SU-DHL-6 (cell line): ENCODE measurements at regions not wholly inside any gene's neighbourhood (a gene's known extent, or its start where the extent isn't known, plus 50 kb on each side); places are given as distances from the start of the nearest gene placed in this dataset.

ENCODE experiments used
- CTCF ChIP-seq: fragments of 200-600 bp; sonication (generic); IDR thresholded peaks from one replicate; pipeline ENCODE4 v1.5.1; 2017; ENCODE audit warnings: antibody characterized with exemption, mild to moderate bottlenecking, low read length, moderate library complexity; ENCODE audit not compliant: insufficient read depth, poor library complexity, severe bottlenecking
- EZH2phosphoT487 ChIP-seq: fragments of 200-600 bp; sonication (generic), shearing (Covaris generic); conservative IDR thresholded peaks from 2 replicates; pipeline ENCODE4 v1.6.1; 2018; ENCODE audit warnings: mild to moderate bottlenecking, antibody characterized with exemption, low read length, moderate library complexity, mixed read lengths

GRCh38 chr2:219782737-219783348 lies 155.4 kb downstream of the SLC4A3 start:
- TF ChIP-seq CTCF (no peak), EZH2phosphoT487 (no peak)
